Mesenchymal stem cell (in vitro differentiated cells and primary cell): ENCODE measurements at regions not wholly inside any gene's neighbourhood (a gene's known extent, or its start where the extent isn't known, plus 50 kb on each side); places are given as distances from the start of the nearest gene placed in this dataset.

Experiments
- DNase-seq: peaks from one replicate; pipeline ENCODE4 v3.0.0-alpha.2; 2013
- H2AFZ ChIP-seq: one replicate; pipeline ENCODE4 v1.6.1; 2013; ENCODE audit warnings: low read depth, mild to moderate bottlenecking, control low read depth, inconsistent platforms, low read length, moderate library complexity
- H2AK5ac ChIP-seq: 2 replicates; pipeline ENCODE4 v1.6.1; 2013; ENCODE audit warnings: low read length, moderate library complexity, mild to moderate bottlenecking, inconsistent platforms; ENCODE audit not compliant: severe bottlenecking
- H2BK120ac ChIP-seq: one replicate; pipeline ENCODE4 v1.6.1; 2013; ENCODE audit warnings: low read depth, mild to moderate bottlenecking, inconsistent platforms, low read length, moderate library complexity
- H2BK12ac ChIP-seq, 2 experiments: one replicate each; pipeline ENCODE4 v1.6.1; 2013; ENCODE audit warnings: inconsistent platforms in 2 of 2, low read length in 2 of 2, mild to moderate bottlenecking in 2 of 2, moderate library complexity in 2 of 2, control low read depth in 1 of 2
- H2BK15ac ChIP-seq: one replicate; pipeline ENCODE4 v1.6.1; 2013; ENCODE audit warnings: mild to moderate bottlenecking, low read depth, inconsistent platforms; ENCODE audit not compliant: poor library complexity, severe bottlenecking
- H2BK5ac ChIP-seq: 2 replicates; pipeline ENCODE4 v1.6.1; 2013; ENCODE audit warnings: low read depth, mild to moderate bottlenecking, low read length, control low read depth, inconsistent platforms; ENCODE audit not compliant: poor library complexity, severe bottlenecking
- H3K14ac ChIP-seq, 2 experiments: one replicate each; pipeline ENCODE4 v1.6.1; 2013; ENCODE audit warnings: inconsistent platforms in 2 of 2, low read length in 2 of 2, control low read depth in 1 of 2, mild to moderate bottlenecking in 1 of 2, moderate library complexity in 1 of 2
- H3K18ac ChIP-seq, 2 experiments: one replicate each; pipeline ENCODE4 v1.6.1; 2013; ENCODE audit warnings: inconsistent platforms in 2 of 2, low read length in 2 of 2, control low read depth in 1 of 2, low read depth in 1 of 2, mild to moderate bottlenecking in 1 of 2
- H3K23ac ChIP-seq, 2 experiments: one replicate each; pipeline ENCODE4 v1.6.1; 2013; ENCODE audit warnings: inconsistent platforms in 2 of 2, low read length in 2 of 2, mild to moderate bottlenecking in 2 of 2, moderate library complexity in 2 of 2, control low read depth in 1 of 2
- H3K27ac ChIP-seq: 2 replicates; pipeline ENCODE4 v1.5.1; 2013; ENCODE audit warnings: mild to moderate bottlenecking, moderate library complexity, low read length, control low read depth, inconsistent platforms; ENCODE audit not compliant: poor library complexity, severe bottlenecking
- H3K27me3 ChIP-seq, 2 experiments: 2 replicates each; pipeline versions ENCODE4 v1.6.1 to v1.7.0; 2013; ENCODE audit warnings: low read length in 2 of 2, mild to moderate bottlenecking in 2 of 2, moderate library complexity in 2 of 2, control low read depth in 1 of 2, inconsistent platforms in 1 of 2; ENCODE audit not compliant: control insufficient read depth in 1 of 2, insufficient read depth in 1 of 2
- H3K36me3 ChIP-seq, 2 experiments: 2 replicates each; pipeline versions ENCODE4 v1.6.1 to v1.7.0; 2013; ENCODE audit warnings: low read length in 2 of 2, control low read depth in 1 of 2, inconsistent platforms in 1 of 2, low read depth in 1 of 2, mild to moderate bottlenecking in 1 of 2; ENCODE audit not compliant: insufficient read depth in 2 of 2, control insufficient read depth in 1 of 2
- H3K4ac ChIP-seq, 2 experiments: one replicate each; pipeline ENCODE4 v1.6.1; 2013; ENCODE audit warnings: inconsistent platforms in 2 of 2, low read length in 2 of 2, mild to moderate bottlenecking in 2 of 2, moderate library complexity in 2 of 2, control low read depth in 1 of 2, low read depth in 1 of 2
- H3K4me1 ChIP-seq: 2 replicates; pipeline ENCODE4 v1.6.1; 2013; ENCODE audit warnings: low read depth, low read length, control low read depth; ENCODE audit not compliant: control insufficient read depth, insufficient read depth
- H3K4me2 ChIP-seq: 2 replicates; pipeline ENCODE4 v1.6.1; 2013; ENCODE audit warnings: low read length, mild to moderate bottlenecking, inconsistent platforms; ENCODE audit not compliant: poor library complexity, severe bottlenecking
- H3K4me3 ChIP-seq, 2 experiments: 2 replicates each; pipeline versions ENCODE4 v1.5.1 to v1.7.0; 2013; ENCODE audit warnings: low read length in 2 of 2, mild to moderate bottlenecking in 2 of 2, control low read depth in 1 of 2, low read depth in 1 of 2; ENCODE audit not compliant: insufficient read depth in 1 of 2
- H3K79me1 ChIP-seq: replicated peaks from 2 replicates; pipeline ENCODE4 v1.6.1; 2013; ENCODE audit warnings: mild to moderate bottlenecking, control low read depth, low read length, inconsistent platforms; ENCODE audit not compliant: poor library complexity, severe bottlenecking
- H3K9ac ChIP-seq: 2 replicates; pipeline ENCODE4 v1.7.0; 2013; ENCODE audit warnings: mild to moderate bottlenecking, low read length, moderate library complexity
- H3K9me3 ChIP-seq: 2 replicates; pipeline ENCODE4 v1.7.0; 2013; ENCODE audit warnings: mild to moderate bottlenecking, low read length; ENCODE audit not compliant: control insufficient read depth
- H4K8ac ChIP-seq: one replicate; pipeline ENCODE4 v1.6.1; 2013; ENCODE audit warnings: inconsistent platforms, mild to moderate bottlenecking, low read length, moderate library complexity
- H4K91ac ChIP-seq: one replicate; pipeline ENCODE4 v1.6.1; 2013; ENCODE audit warnings: mild to moderate bottlenecking, low read length, inconsistent platforms
- WGBS: methylation state at CpG from one replicate; pipeline ENCODE4 v1.1.7; 2013; ENCODE audit warnings: mixed read lengths; 5-methylcytosine and 5-hydroxymethylcytosine counted together

- no peak overlapping the region for H2BK12ac ChIP-seq
- no peak overlapping the region for H3K27ac ChIP-seq
- no peaks in the 10 kb centered on the region for H3K79me1 ChIP-seq
- H3K4me2 ChIP-seq = no peak overlapping the region
- no peak overlapping the region for H3K9ac ChIP-seq
- peaks cover 12% of the 10 kb centered on the region for H3K4me1 ChIP-seq
- no peak overlapping the region for H4K8ac ChIP-seq
- H2BK15ac ChIP-seq = no peak overlapping the region
- over 99% methylated on average over 4 of the region's 5 CpGs for WGBS
- no peak overlapping the region for H2BK120ac ChIP-seq
- no peak overlapping the region for H3K14ac ChIP-seq
- H2AK5ac ChIP-seq = no peak overlapping the region
- no peak overlapping the region for H3K23ac ChIP-seq
- no peak overlapping the region for H4K91ac ChIP-seq
- H3K9me3 ChIP-seq = no peaks in the 10 kb centered on the region
- no peak overlapping the region for H2BK5ac ChIP-seq
- H3K18ac ChIP-seq = peak overlapping the region in 1 of 2 experiments; percentile 18
- no peak overlapping the region for H2AFZ ChIP-seq
- H3K4ac ChIP-seq = no peak overlapping the region
- no peak overlapping the region for H3K4me3 ChIP-seq
- no peaks in the 10 kb centered on the region for H3K36me3 ChIP-seq
- peaks cover 0 to 6% of the 10 kb centered on the region in 2 experiments for H3K27me3 ChIP-seq
- DNase-seq = no peak
These were observed 127.1 kb upstream of the SVIL start for GRCh38 chr10:29761916-29762315.

- Histone ChIP-seq H3K4ac (no peak overlapping the region), H3K14ac (no peak overlapping the region), H3K79me1 (no peaks in the 10 kb centered on the region), H3K4me1 (peaks cover 10% of the 10 kb centered on the region), H4K8ac (no peak overlapping the region), H4K91ac (no peak overlapping the region), H2BK5ac (no peak overlapping the region), H3K4me3 (no peak overlapping the region), H3K36me3 (no peaks in the 10 kb centered on the region), H3K27ac (no peak overlapping the region), H2BK12ac (no peak overlapping the region), H3K9ac (no peak overlapping the region), H2BK120ac (no peak overlapping the region), H2AFZ (no peak overlapping the region), H3K27me3 (peaks cover 0 to 2% of the 10 kb centered on the region in 2 experiments), H3K18ac (no peak overlapping the region), H2BK15ac (no peak overlapping the region), H2AK5ac (no peak overlapping the region), H3K23ac (no peak overlapping the region), H3K9me3 (no peaks in the 10 kb centered on the region), H3K4me2 (no peak overlapping the region)
- 61% methylated on average over 4 of the region's 4 CpGs for WGBS
- no peak for DNase-seq
These were observed 125.5 kb upstream of the SVIL start for GRCh38 chr10:29760138-29760900.

- no peaks in the 10 kb centered on the region for H3K36me3 ChIP-seq
- H3K4me3 ChIP-seq = no peak overlapping the region
- H2BK15ac ChIP-seq = no peak overlapping the region
- peak; percentile 55 for DNase-seq
- H3K14ac ChIP-seq = no peak overlapping the region
- H3K79me1 ChIP-seq = no peaks in the 10 kb centered on the region
- peak overlapping the region; percentile 15 for H2BK120ac ChIP-seq
- peak overlapping the region; percentile 49 for H2AK5ac ChIP-seq
- H2AFZ ChIP-seq = no peak overlapping the region
- H2BK12ac ChIP-seq = peak overlapping the region; percentile 59 to 83
- no peak overlapping the region for H4K91ac ChIP-seq
- H4K8ac ChIP-seq = peak overlapping the region; percentile 54
- H3K23ac ChIP-seq = no peak overlapping the region
- no peaks in the 10 kb centered on the region for H3K9me3 ChIP-seq
- H3K4me1 ChIP-seq = peaks cover 10% of the 10 kb centered on the region
- peak overlapping the region; percentile 22 for H2BK5ac ChIP-seq
- H3K4me2 ChIP-seq = no peak overlapping the region
- 37% methylated on average over 8 of the region's 9 CpGs for WGBS
- peaks cover 0 to 2% of the 10 kb centered on the region in 2 experiments for H3K27me3 ChIP-seq
- H3K4ac ChIP-seq = no peak overlapping the region
- H3K9ac ChIP-seq = no peak overlapping the region
- peak overlapping the region in 1 of 2 experiments; percentile 72 for H3K18ac ChIP-seq
- H3K27ac ChIP-seq = peak overlapping the region; percentile 57
These were observed 123.0 kb upstream of the SVIL start for GRCh38 chr10:29757551-29758297.

DNA sequence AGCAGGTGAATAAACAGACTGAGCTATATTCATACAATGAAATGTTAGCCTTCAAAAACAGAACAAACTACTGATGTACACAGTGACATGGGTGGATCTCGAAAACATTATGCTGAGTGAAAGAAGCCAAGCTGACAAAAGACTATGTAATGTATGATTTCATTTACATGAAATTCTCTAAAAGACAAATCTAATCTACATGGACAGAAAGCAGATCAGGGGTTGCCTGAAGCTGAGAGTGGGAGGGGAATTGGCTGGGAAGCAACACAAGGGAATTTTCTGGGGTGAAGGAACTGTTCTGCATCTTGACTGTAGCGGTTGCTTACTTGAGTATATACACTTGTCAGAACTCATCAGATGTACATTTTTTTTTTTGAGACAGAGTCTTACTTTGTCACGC, 121.7 kb upstream of the SVIL start:
- H2BK120ac ChIP-seq = no peak overlapping the region
- no peaks in the 10 kb centered on the region for H3K36me3 ChIP-seq
- no peak overlapping the region for H4K91ac ChIP-seq
- H2BK5ac ChIP-seq = no peak overlapping the region
- no peak overlapping the region for H3K27ac ChIP-seq
- no peak overlapping the region for H3K4ac ChIP-seq
- 100% methylated on average over 2 of the region's 3 CpGs for WGBS
- H2AFZ ChIP-seq = no peak overlapping the region
- H3K4me3 ChIP-seq = no peak overlapping the region
- H3K27me3 ChIP-seq = peaks cover 0 to 6% of the 10 kb centered on the region in 2 experiments
- DNase-seq = no peak
- no peak overlapping the region for H3K14ac ChIP-seq
- no peak overlapping the region for H2AK5ac ChIP-seq
- H3K9me3 ChIP-seq = no peaks in the 10 kb centered on the region
- H2BK15ac ChIP-seq = no peak overlapping the region
- H3K9ac ChIP-seq = no peak overlapping the region
- H3K18ac ChIP-seq = no peak overlapping the region
- H2BK12ac ChIP-seq = no peak overlapping the region
- H3K23ac ChIP-seq = no peak overlapping the region
- no peak overlapping the region for H3K4me2 ChIP-seq
- no peak overlapping the region for H4K8ac ChIP-seq
- no peaks in the 10 kb centered on the region for H3K79me1 ChIP-seq
- H3K4me1 ChIP-seq = peaks cover 10% of the 10 kb centered on the region
